H9 (cell line): ENCODE measurements at regions not wholly inside any gene's neighbourhood (a gene's known extent, or its start where the extent isn't known, plus 50 kb on each side); places are given as distances from the start of the nearest gene placed in this dataset.

ENCODE experiments used
- DNase-seq: peaks from one replicate; pipeline ENCODE4 v3.0.0-alpha.2; 2017
- H2AFZ ChIP-seq: one replicate; pipeline ENCODE4 v1.6.1; 2013; ENCODE audit warnings: mild to moderate bottlenecking, low read length, control low read depth, moderate library complexity
- H2AK5ac ChIP-seq: 2 replicates; pipeline ENCODE4 v1.6.1; 2013; ENCODE audit warnings: low read length, control low read depth, mixed read lengths; ENCODE audit not compliant: insufficient read length
- H2BK120ac ChIP-seq: one replicate; pipeline ENCODE4 v1.6.1; 2013; ENCODE audit warnings: low read depth, mild to moderate bottlenecking, low read length, control low read depth, inconsistent platforms; ENCODE audit not compliant: poor library complexity, severe bottlenecking
- H2BK12ac ChIP-seq: 2 replicates; pipeline ENCODE4 v1.6.1; 2013; ENCODE audit warnings: low read length, control low read depth, mixed read lengths, low read depth; ENCODE audit not compliant: insufficient read length
- H2BK15ac ChIP-seq: 2 replicates; pipeline ENCODE4 v1.6.1; 2013; ENCODE audit warnings: low read depth, low read length, control low read depth
- H2BK20ac ChIP-seq: one replicate; pipeline ENCODE4 v1.6.1; 2013; ENCODE audit warnings: low read depth, mild to moderate bottlenecking, low read length, control low read depth, inconsistent platforms; ENCODE audit not compliant: poor library complexity, severe bottlenecking
- H2BK5ac ChIP-seq: 2 replicates; pipeline ENCODE4 v1.6.1; 2013; ENCODE audit warnings: low read length, control low read depth, mixed read lengths; ENCODE audit not compliant: insufficient read length
- H3K14ac ChIP-seq: 2 replicates; pipeline ENCODE4 v1.6.1; 2013; ENCODE audit warnings: low read length, control low read depth; ENCODE audit not compliant: insufficient read depth
- H3K18ac ChIP-seq: 2 replicates; pipeline ENCODE4 v1.6.1; 2013; ENCODE audit warnings: low read depth, mild to moderate bottlenecking, mixed read lengths, low read length, control low read depth; ENCODE audit not compliant: insufficient read length
- H3K23ac ChIP-seq: 2 replicates; pipeline ENCODE4 v1.6.1; 2013; ENCODE audit warnings: low read length, control low read depth, mixed read lengths, low read depth; ENCODE audit not compliant: insufficient read length
- H3K23me2 ChIP-seq: 2 replicates; pipeline ENCODE4 v1.6.1; 2013; ENCODE audit warnings: low read depth, mild to moderate bottlenecking, mixed read lengths, low read length, control low read depth; ENCODE audit not compliant: insufficient read length, poor library complexity, severe bottlenecking
- H3K27ac ChIP-seq: 2 replicates; pipeline ENCODE4 v1.5.1; 2013; ENCODE audit warnings: low read length, control low read depth, mixed read lengths, low read depth; ENCODE audit not compliant: insufficient read length
- H3K27me3 ChIP-seq: 2 replicates; pipeline ENCODE4 v1.6.1; 2013; ENCODE audit warnings: low read length, control low read depth, inconsistent platforms; ENCODE audit not compliant: insufficient read depth
- H3K4ac ChIP-seq: 2 replicates; pipeline ENCODE4 v1.6.1; 2013; ENCODE audit warnings: low read depth, mild to moderate bottlenecking, control low read depth, inconsistent platforms, low read length, moderate library complexity
- H3K4me1 ChIP-seq: 2 replicates; pipeline ENCODE4 v1.6.1; 2013; ENCODE audit warnings: low read length, control low read depth, inconsistent platforms; ENCODE audit not compliant: insufficient read depth
- H3K4me2 ChIP-seq: 2 replicates; pipeline ENCODE4 v1.6.1; 2013; ENCODE audit warnings: low read length, control low read depth, mixed read lengths; ENCODE audit not compliant: insufficient read length, insufficient read depth
- H3K56ac ChIP-seq: 2 replicates; pipeline ENCODE4 v1.6.1; 2013; ENCODE audit warnings: low read depth, mild to moderate bottlenecking, mixed read lengths, low read length, control low read depth; ENCODE audit not compliant: insufficient read length
- H3K79me1 ChIP-seq: 2 replicates; pipeline ENCODE4 v1.6.1; 2013; ENCODE audit warnings: low read depth, mild to moderate bottlenecking, moderate library complexity, low read length, control low read depth, inconsistent platforms; ENCODE audit not compliant: insufficient read depth, poor library complexity, severe bottlenecking
- H3K79me2 ChIP-seq: 2 replicates; pipeline ENCODE4 v1.6.1; 2013; ENCODE audit warnings: low read length, control low read depth, inconsistent platforms; ENCODE audit not compliant: insufficient read depth
- H3K9ac ChIP-seq: 2 replicates; pipeline ENCODE4 v1.6.1; 2013; ENCODE audit warnings: low read length, control low read depth, mixed read lengths; ENCODE audit not compliant: insufficient read length; ENCODE audit errors: extremely low read depth
- H3K9me3 ChIP-seq: one replicate; pipeline ENCODE4 v1.6.1; 2013; ENCODE audit warnings: low read depth, low read length, inconsistent platforms; ENCODE audit not compliant: control insufficient read depth
- H3T11ph ChIP-seq: one replicate; pipeline ENCODE4 v1.6.1; 2013; ENCODE audit warnings: mild to moderate bottlenecking, low read length, control low read depth, inconsistent platforms
- H4K20me1 ChIP-seq: one replicate; pipeline ENCODE4 v1.6.1; 2013; ENCODE audit not compliant: control insufficient read depth, insufficient read length, insufficient read depth
- H4K5ac ChIP-seq: 2 replicates; pipeline ENCODE4 v1.6.1; 2013; ENCODE audit warnings: low read depth, mild to moderate bottlenecking, mixed read lengths, low read length, control low read depth; ENCODE audit not compliant: insufficient read length
- H4K8ac ChIP-seq: replicated peaks from 2 replicates; pipeline ENCODE4 v1.6.1; 2013; ENCODE audit warnings: low read length, control low read depth, mixed read lengths, low read depth; ENCODE audit not compliant: insufficient read length
- H4K91ac ChIP-seq: 2 replicates; pipeline ENCODE4 v1.6.1; 2013; ENCODE audit warnings: low read depth, mild to moderate bottlenecking, moderate library complexity, mixed read lengths, low read length, control low read depth; ENCODE audit not compliant: insufficient read length
- H3K27ac Mint-ChIP-seq, 3 experiments: 2 replicates in 2 of 3; 3 replicates in 1 of 3; pipeline ENCODE4 v1.8.0; 2020 to 2021; ENCODE audit warnings: mixed read lengths in 3 of 3, mild to moderate bottlenecking in 1 of 3, moderate library complexity in 1 of 3
- H3K27me3 Mint-ChIP-seq: 2 replicates; pipeline ENCODE4 v1.8.0; 2021; ENCODE audit warnings: low read depth, mild to moderate bottlenecking, moderate library complexity, mixed read lengths
- H3K36me3 Mint-ChIP-seq, 3 experiments: 2 replicates in 2 of 3; 3 replicates in 1 of 3; pipeline ENCODE4 v1.8.0; 2020 to 2021; ENCODE audit warnings: low read depth in 3 of 3, mixed read lengths in 3 of 3; ENCODE audit not compliant: insufficient read depth in 1 of 3
- H3K4me1 Mint-ChIP-seq, 2 experiments: 2 replicates each; pipeline ENCODE4 v1.8.0; 2020; ENCODE audit warnings: mixed read lengths in 2 of 2
- H3K4me3 Mint-ChIP-seq, 2 experiments: 2 replicates in 1 of 2; 3 replicates in 1 of 2; pipeline ENCODE4 v1.8.0; 2020 to 2021; ENCODE audit warnings: mild to moderate bottlenecking in 2 of 2, mixed read lengths in 2 of 2, moderate library complexity in 1 of 2
- H3K9me3 Mint-ChIP-seq, 2 experiments: 2 replicates in 1 of 2; 3 replicates in 1 of 2; pipeline ENCODE4 v1.8.0; 2020; ENCODE audit warnings: mild to moderate bottlenecking in 2 of 2, mixed read lengths in 2 of 2, moderate library complexity in 1 of 2
- WGBS: extraction: QIAGEN DNeasy Blood & Tissue Kit; methylation state at CpG from one replicate; pipeline ENCODE4 v1.1.7; 2013; ENCODE audit warnings: missing lambda C conversion rate, low lambda C conversion rate, mixed read lengths; ENCODE audit not compliant: insufficient read length; ENCODE audit errors: extremely low coverage; 5-methylcytosine and 5-hydroxymethylcytosine counted together
- TF ChIP-seq, protein P1 (sequence below): fragments of 200-600 bp; sonication (generic); conservative IDR thresholded peaks from 3 replicates; pipeline ENCODE4 v1.8.0; 2021; ENCODE audit warnings: antibody characterized with exemption, mild to moderate bottlenecking

- H3K36me3 Mint-ChIP-seq: no peaks in the 10 kb centered on the region; a peak in 1 of 7 replicates
- peaks cover 0 to 7% of the 10 kb centered on the region in 2 experiments for H3K4me1 Mint-ChIP-seq
- peaks cover 0 to 5% of the 10 kb centered on the region in 2 experiments; a peak in 4 of 5 replicates for H3K9me3 Mint-ChIP-seq
- no peak overlapping the region for H2BK15ac ChIP-seq
- no peak overlapping the region for H2BK5ac ChIP-seq
- H3K9ac ChIP-seq: no peak overlapping the region
- H3K4me2 ChIP-seq: no peak overlapping the region
- H3K27ac Mint-ChIP-seq: no peak overlapping the region
- H3K79me2 ChIP-seq: no peaks in the 10 kb centered on the region
- no peak overlapping the region for H3K23ac ChIP-seq
- H3K4me1 ChIP-seq: no peaks in the 10 kb centered on the region
- no peak overlapping the region for H2BK120ac ChIP-seq
- H3K56ac ChIP-seq: no peak overlapping the region
- no CpG with 5 or more reads among the region's 3 CpGs for WGBS
- no peaks in the 10 kb centered on the region for H4K20me1 ChIP-seq
- no peak overlapping the region for H4K5ac ChIP-seq
- no peak overlapping the region for H3K18ac ChIP-seq
- H2BK12ac ChIP-seq: no peak overlapping the region
- no peak overlapping the region for H3K4me3 Mint-ChIP-seq
- H3K14ac ChIP-seq: no peak overlapping the region
- H3T11ph ChIP-seq: no peak overlapping the region
- TF ChIP-seq, protein P1, sequence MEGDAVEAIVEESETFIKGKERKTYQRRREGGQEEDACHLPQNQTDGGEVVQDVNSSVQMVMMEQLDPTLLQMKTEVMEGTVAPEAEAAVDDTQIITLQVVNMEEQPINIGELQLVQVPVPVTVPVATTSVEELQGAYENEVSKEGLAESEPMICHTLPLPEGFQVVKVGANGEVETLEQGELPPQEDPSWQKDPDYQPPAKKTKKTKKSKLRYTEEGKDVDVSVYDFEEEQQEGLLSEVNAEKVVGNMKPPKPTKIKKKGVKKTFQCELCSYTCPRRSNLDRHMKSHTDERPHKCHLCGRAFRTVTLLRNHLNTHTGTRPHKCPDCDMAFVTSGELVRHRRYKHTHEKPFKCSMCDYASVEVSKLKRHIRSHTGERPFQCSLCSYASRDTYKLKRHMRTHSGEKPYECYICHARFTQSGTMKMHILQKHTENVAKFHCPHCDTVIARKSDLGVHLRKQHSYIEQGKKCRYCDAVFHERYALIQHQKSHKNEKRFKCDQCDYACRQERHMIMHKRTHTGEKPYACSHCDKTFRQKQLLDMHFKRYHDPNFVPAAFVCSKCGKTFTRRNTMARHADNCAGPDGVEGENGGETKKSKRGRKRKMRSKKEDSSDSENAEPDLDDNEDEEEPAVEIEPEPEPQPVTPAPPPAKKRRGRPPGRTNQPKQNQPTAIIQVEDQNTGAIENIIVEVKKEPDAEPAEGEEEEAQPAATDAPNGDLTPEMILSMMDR: no peak
- no peak overlapping the region for H2AFZ ChIP-seq
- H4K8ac ChIP-seq: no peak overlapping the region
- peaks cover 7% of the 10 kb centered on the region for H3K27me3 Mint-ChIP-seq
- no peaks in the 10 kb centered on the region for H3K79me1 ChIP-seq
- no peaks in the 10 kb centered on the region for H3K27me3 ChIP-seq
- DNase-seq: no peak
- no peak overlapping the region for H4K91ac ChIP-seq
- no peaks in the 10 kb centered on the region for H3K23me2 ChIP-seq
- no peak overlapping the region for H3K27ac ChIP-seq
- H2AK5ac ChIP-seq: no peak overlapping the region
- no peak overlapping the region for H2BK20ac ChIP-seq
- no peaks in the 10 kb centered on the region for H3K9me3 ChIP-seq
- H3K4ac ChIP-seq: no peak overlapping the region
Measured at GRCh38 chr10:47184273-47184672, 115.7 kb upstream of the GDF10 start.
